Endothelial cell of umbilical vein (primary cell): ENCODE measurements at regions not wholly inside any gene's neighbourhood (a gene's known extent, or its start where the extent isn't known, plus 50 kb on each side); places are given as distances from the start of the nearest gene placed in this dataset.

ENCODE experiments used
- BruUV-seq: library from RNA; stranded (reverse); fragments of 400-500 nt; replicated peaks from 2 replicates; lab custom pipeline; 2021; lab: Mats Ljungman, UMichigan
- CTCF ChIA-PET: fragments of 300-600, 350-600 bp; sonication (Branson Sonifier 250); formaldehyde crosslinking; loops from one replicate; lab custom pipeline; 2021; ENCODE audit warnings: antibody characterized with exemption, inconsistent platforms; lab: Charles Lee
- POLR2A ChIA-PET: fragments of 300-600, 350-600 bp; sonication (Branson Sonifier 250); formaldehyde crosslinking; loops from one replicate; lab custom pipeline; 2021; ENCODE audit warnings: antibody characterized with exemption, inconsistent platforms; lab: Charles Lee
- DNase-seq: peaks from one replicate; pipeline ENCODE4 v3.0.0-alpha.2; 2011; ENCODE audit warnings: low read depth, low spot score
- FAIRE-seq: peaks from 2 replicates; lab custom pipeline; 2011; peaks lifted over from hg19 to GRCh38; lab: Jason Lieb, UNC
- H2AFZ ChIP-seq: 2 replicates; pipeline ENCODE4 v1.6.0; 2012; ENCODE audit warnings: low read depth, low read length, control low read depth, inconsistent platforms
- H3K27ac ChIP-seq: 2 replicates; pipeline ENCODE4 v1.5.1; 2011; ENCODE audit warnings: low read depth, mild to moderate bottlenecking, control low read depth, low read length, moderate library complexity; ENCODE audit not compliant: insufficient read depth
- H3K27me3 ChIP-seq, 2 experiments: 2 replicates each; pipeline versions ENCODE4 v1.6.0 to v1.6.1; 2011; ENCODE audit warnings: low read length in 2 of 2, mixed read lengths in 1 of 2; ENCODE audit not compliant: control insufficient read depth in 2 of 2, insufficient read depth in 2 of 2
- H3K36me3 ChIP-seq, 2 experiments: 2 replicates in 1 of 2; 3 replicates in 1 of 2; pipeline ENCODE4 v1.5.1; 2011; ENCODE audit warnings: low read length in 2 of 2, mild to moderate bottlenecking in 1 of 2, moderate library complexity in 1 of 2; ENCODE audit not compliant: control insufficient read depth in 2 of 2, insufficient read depth in 2 of 2; ENCODE audit errors: extremely low read depth in 1 of 2
- H3K4me1 ChIP-seq: 3 replicates; pipeline ENCODE4 v1.5.1; 2011; ENCODE audit warnings: mild to moderate bottlenecking, low read length; ENCODE audit not compliant: control insufficient read depth, insufficient read depth; ENCODE audit errors: extremely low read depth
- H3K4me2 ChIP-seq: 2 replicates; pipeline ENCODE4 v1.6.1; 2011; ENCODE audit warnings: low read length, control low read depth, mixed read lengths; ENCODE audit not compliant: insufficient read depth
- H3K4me3 ChIP-seq, 3 experiments: fragments of 200-600 bp in 1 of 3; sonication (generic), shearing (Covaris generic) in 1 of 3; replicated peaks in 1 of 3; 2 replicates each; pipeline ENCODE4 v1.5.1; 2011 to 2016; ENCODE audit warnings: control low read depth in 3 of 3, low read length in 3 of 3, mild to moderate bottlenecking in 2 of 3, inconsistent platforms in 1 of 3, low read depth in 1 of 3, moderate library complexity in 1 of 3; ENCODE audit not compliant: insufficient read depth in 1 of 3
- H3K79me2 ChIP-seq: 2 replicates; pipeline ENCODE4 v1.6.0; 2012; ENCODE audit warnings: low read length, inconsistent platforms; ENCODE audit not compliant: control insufficient read depth, insufficient read depth
- H3K9ac ChIP-seq: replicated peaks from 2 replicates; pipeline ENCODE3; 2011; ENCODE audit warnings: low read length, control low read depth; ENCODE audit not compliant: insufficient read depth; ENCODE audit errors: extremely low read depth
- H3K9me1 ChIP-seq: replicated peaks from 3 replicates; pipeline ENCODE4 v1.6.0; 2011; ENCODE audit warnings: mild to moderate bottlenecking, low read length; ENCODE audit not compliant: control insufficient read depth, insufficient read depth; ENCODE audit errors: extremely low read depth
- H3K9me3 ChIP-seq: replicated peaks from 2 replicates; pipeline ENCODE4 v1.5.1; 2012; ENCODE audit warnings: low read length, inconsistent platforms; ENCODE audit not compliant: control insufficient read depth, insufficient read depth
- H4K20me1 ChIP-seq: replicated peaks from 2 replicates; pipeline ENCODE3; 2011; ENCODE audit warnings: mild to moderate bottlenecking, low read length; ENCODE audit not compliant: control insufficient read depth, insufficient read depth; ENCODE audit errors: extremely low read depth
- CTCF ChIP-seq, 2 donors: IDR thresholded peaks; 1 replicate in 1 of 2; 2 replicates in 1 of 2; pipeline ENCODE4 v1.5.1; 2011; ENCODE audit warnings: low read length in 2 of 2, mild to moderate bottlenecking in 2 of 2, moderate library complexity in 2 of 2, control low read depth in 1 of 2, inconsistent platforms in 1 of 2, low read depth in 1 of 2; ENCODE audit not compliant: insufficient read depth in 1 of 2; ENCODE audit errors: extremely low read depth in 1 of 2
- EZH2 ChIP-seq: IDR thresholded peaks from 2 replicates; pipeline ENCODE4 v1.6.1; 2012; ENCODE audit warnings: borderline replicate concordance, low read depth, mild to moderate bottlenecking, moderate library complexity, low read length, inconsistent platforms; ENCODE audit not compliant: severe bottlenecking
- FOS ChIP-seq: IDR thresholded peaks from 2 replicates; pipeline ENCODE4 v1.6.1; 2011; ENCODE audit warnings: mild to moderate bottlenecking, low read length, moderate library complexity, borderline replicate concordance; ENCODE audit not compliant: insufficient read depth
- GATA2 ChIP-seq: IDR thresholded peaks from 2 replicates; pipeline ENCODE4 v1.7.0; 2011; ENCODE audit warnings: low read depth, mild to moderate bottlenecking, moderate library complexity, mixed read lengths, low read length; ENCODE audit not compliant: insufficient read length, insufficient read depth
- JUN ChIP-seq: IDR thresholded peaks from 2 replicates; pipeline ENCODE4 v1.6.1; 2011; ENCODE audit warnings: borderline replicate concordance, low read depth; ENCODE audit not compliant: insufficient read length, insufficient read depth
- MAX ChIP-seq: IDR thresholded peaks from 2 replicates; pipeline ENCODE4 v1.6.1; 2011; ENCODE audit not compliant: insufficient read depth, insufficient read length
- MYC ChIP-seq: IDR thresholded peaks from one replicate; pipeline ENCODE4 v1.6.1; 2011; ENCODE audit warnings: mild to moderate bottlenecking, low read depth, low read length
- POLR2A ChIP-seq: IDR thresholded peaks from 2 replicates; pipeline ENCODE4 v1.6.1; 2012; ENCODE audit warnings: low read depth, mild to moderate bottlenecking, control low read depth, low read length
- POLR2AphosphoS5 ChIP-seq: IDR thresholded peaks from 2 replicates; pipeline ENCODE4 v1.6.1; 2012; ENCODE audit warnings: low read depth, mild to moderate bottlenecking, control low read depth, low read length, moderate library complexity; ENCODE audit not compliant: insufficient read depth
- dilution Hi-C: fragments of 300-500 bp; cut with MboI; formaldehyde crosslinking; loops from one replicate; pipeline ENCODE4 v1.15.0; 2019; ENCODE audit warnings: low sequenced_read_pairs; ENCODE audit not compliant: extremely low pct_ligation_motif_present
- intact Hi-C: fragments of 100-400 bp; cut with micrococcal nuclease; formaldehyde crosslinking; loops from one replicate; pipeline ENCODE4 v1.10.0; 2022

GRCh38 chr10:124158592-124158991 is 65.2 kb upstream of the CHST15 start:
- no peak overlapping the region for H3K27ac ChIP-seq
- no TSS peak for BruUV-seq
- H3K79me2 ChIP-seq: no peaks in the 10 kb centered on the region
- H3K4me2 ChIP-seq: no peak overlapping the region
- peaks cover 0 to 7% of the 10 kb centered on the region in 2 experiments for H3K27me3 ChIP-seq
- H4K20me1 ChIP-seq: no peaks in the 10 kb centered on the region
- peaks cover 13% of the 10 kb centered on the region for H3K4me1 ChIP-seq
- TF ChIP-seq MAX: no peak
- no peak for TF ChIP-seq CTCF (IDR thresholded peaks at IDR 0.05; ENCODE audit: extremely low read depth in 1 of 2, insufficient read depth in 1 of 2, low read depth in 1 of 2, low read length in 2 of 2)
- no peak for TF ChIP-seq JUN
- TF ChIP-seq GATA2: no peak
- no peak for TF ChIP-seq EZH2
- TF ChIP-seq FOS: no peak
- TF ChIP-seq POLR2AphosphoS5: no peak
- TF ChIP-seq POLR2A: no peak
- TF ChIP-seq MYC: no peak
- POLR2A ChIA-PET: no interaction called here
- no peak overlapping the region for H3K9ac ChIP-seq
- no peaks in the 10 kb centered on the region for H3K36me3 ChIP-seq
- CTCF ChIA-PET: no interaction called here
- H3K4me3 ChIP-seq: no peak overlapping the region
- H2AFZ ChIP-seq: no peak overlapping the region
- FAIRE-seq (no peak), DNase-seq (no peak)
- H3K9me1 ChIP-seq: no peaks in the 10 kb centered on the region
- intact Hi-C loops (no loop called here), dilution Hi-C loops (no loop called here)
- no peaks in the 10 kb centered on the region for H3K9me3 ChIP-seq
